ENCODE measurements at regions not wholly inside any gene's neighbourhood (a gene's known extent, or its start where the extent isn't known, plus 50 kb on each side); places are given as distances from the start of the nearest gene placed in this dataset.

DNA sequence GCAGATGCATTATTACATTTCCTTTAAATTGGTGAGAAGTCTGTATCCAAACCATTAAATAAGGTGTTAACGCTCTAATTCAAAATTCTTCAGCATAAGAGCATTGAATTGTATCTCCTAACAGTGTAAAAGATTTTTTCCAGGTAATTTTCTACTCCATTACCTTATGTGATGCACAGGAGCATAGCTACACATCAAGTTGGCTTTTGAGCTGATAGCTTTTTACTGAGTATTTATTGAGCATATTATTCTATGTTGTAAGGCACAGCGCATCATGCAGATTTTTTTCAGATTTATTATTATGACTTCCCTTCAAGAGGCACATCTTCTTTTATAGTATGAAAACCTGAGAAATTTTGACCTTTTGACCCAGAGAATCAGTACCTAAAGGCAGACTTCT, 270.7 kb upstream of the MIR17HG start:
- TF ChIP-seq GATA2 (IDR thresholded peaks at IDR 0.05; ENCODE audit: low read depth, low read length) = no peak
- TF ChIP-seq GATA3 (IDR thresholded peaks at IDR 0.05; ENCODE audit: low read depth, low read length) = no peak

Measured in SH-SY5Y (cell line).